GM19043 (cell line): ENCODE measurements at regions not wholly inside any gene's neighbourhood (a gene's known extent, or its start where the extent isn't known, plus 50 kb on each side); places are given as distances from the start of the nearest gene placed in this dataset.

Experiments
- ATAC-seq: cut with Tn5 transposase; IDR thresholded peaks from one replicate; pipeline ENCODE4 v1.9.1; 2021; ENCODE audit warnings: low read depth; ENCODE audit not compliant: unreplicated experiment

- ATAC-seq, result no peak
These were observed 327.1 kb upstream of the NWD2 start for GRCh38 chr4:36917413-36917812.

GRCh38 chr4:36919721-36920120 lies 324.8 kb upstream of the NWD2 start:
- no peak for ATAC-seq

- no peak for ATAC-seq
These were observed 322.9 kb upstream of the NWD2 start for GRCh38 chr4:36921476-36922216.

- no peak for ATAC-seq
These were observed 313.9 kb upstream of the NWD2 start for GRCh38 chr4:36930562-36931111.

- no peak for ATAC-seq
These were observed 300.3 kb upstream of the NWD2 start for GRCh38 chr4:36944232-36944631.

- no peak for ATAC-seq
These were observed 283.1 kb upstream of the NWD2 start for GRCh38 chr4:36961420-36961819.

GRCh38 chr4:36966756-36967460 lies 277.6 kb upstream of the NWD2 start:
- ATAC-seq, result no peak

- ATAC-seq, result no peak
These were observed 265.0 kb upstream of the NWD2 start for GRCh38 chr4:36979533-36979932.

GRCh38 chr4:36990128-36990872 lies 254.2 kb upstream of the NWD2 start:
- ATAC-seq, result peak; percentile 82

GRCh38 chr4:36997727-36998126 lies 246.8 kb upstream of the NWD2 start:
- ATAC-seq, result no peak

- ATAC-seq, result no peak
These were observed 244.3 kb upstream of the NWD2 start for GRCh38 chr4:37000281-37000680.

GRCh38 chr4:37001688-37002436 lies 242.7 kb upstream of the NWD2 start:
- ATAC-seq, result no peak

GRCh38 chr4:37002625-37003024 lies 241.9 kb upstream of the NWD2 start:
- no peak for ATAC-seq

GRCh38 chr4:37008199-37008598 lies 236.3 kb upstream of the NWD2 start:
- ATAC-seq, result no peak

- no peak for ATAC-seq
These were observed 230.0 kb upstream of the NWD2 start for GRCh38 chr4:37014584-37014983.

GRCh38 chr4:37015391-37015790 lies 229.2 kb upstream of the NWD2 start:
- ATAC-seq, result no peak

- ATAC-seq, result no peak
These were observed 221.0 kb upstream of the NWD2 start for GRCh38 chr4:37023504-37023903.

- ATAC-seq, result no peak
These were observed 220.5 kb upstream of the NWD2 start for GRCh38 chr4:37023996-37024395.

GRCh38 chr4:37040816-37041215 lies 203.7 kb upstream of the NWD2 start:
- no peak for ATAC-seq

- ATAC-seq, result no peak
These were observed 201.2 kb upstream of the NWD2 start for GRCh38 chr4:37043342-37043741.

GRCh38 chr4:37051111-37051510 lies 193.4 kb upstream of the NWD2 start:
- ATAC-seq, result no peak
